AG04450 (cell line): ENCODE measurements at regions not wholly inside any gene's neighbourhood (a gene's known extent, or its start where the extent isn't known, plus 50 kb on each side); places are given as distances from the start of the nearest gene placed in this dataset.

Experiments used
- CTCF ChIA-PET: fragments of 300-600, 350-600 bp; formaldehyde crosslinking; extraction: SDS; loops from one replicate; lab custom pipeline; 2022; ENCODE audit warnings: antibody characterized with exemption, inconsistent platforms; lab: Charles Lee
- POLR2A ChIA-PET: fragments of 350-600 bp; formaldehyde crosslinking; extraction: SDS; loops from one replicate; lab custom pipeline; 2021; ENCODE audit warnings: antibody characterized with exemption, inconsistent platforms; lab: Yijun Ruan, JAX
- DNase-seq: peaks from one replicate; pipeline ENCODE4 v3.0.0-alpha.2; 2011; ENCODE audit warnings: low read depth, low spot score
- H3K27ac ChIP-seq: one replicate; pipeline ENCODE4 v1.5.1; 2012; ENCODE audit warnings: low read depth, low read length, control low read depth
- H3K27me3 ChIP-seq: one replicate; pipeline ENCODE4 v1.6.0; 2012; ENCODE audit warnings: low read length; ENCODE audit not compliant: control insufficient read depth, insufficient read depth
- H3K4me3 ChIP-seq: 2 replicates; pipeline ENCODE4 v1.5.1; 2011; ENCODE audit warnings: mild to moderate bottlenecking, low read depth, low read length, control low read depth
- H3K9me3 ChIP-seq: 2 replicates; pipeline ENCODE4 v1.5.1; 2012; ENCODE audit warnings: low read length; ENCODE audit not compliant: control insufficient read depth, insufficient read depth
- CTCF ChIP-seq: IDR thresholded peaks from 2 replicates; pipeline ENCODE4 v1.5.1; 2011; ENCODE audit warnings: low read depth, low read length, control low read depth, inconsistent platforms

DNA sequence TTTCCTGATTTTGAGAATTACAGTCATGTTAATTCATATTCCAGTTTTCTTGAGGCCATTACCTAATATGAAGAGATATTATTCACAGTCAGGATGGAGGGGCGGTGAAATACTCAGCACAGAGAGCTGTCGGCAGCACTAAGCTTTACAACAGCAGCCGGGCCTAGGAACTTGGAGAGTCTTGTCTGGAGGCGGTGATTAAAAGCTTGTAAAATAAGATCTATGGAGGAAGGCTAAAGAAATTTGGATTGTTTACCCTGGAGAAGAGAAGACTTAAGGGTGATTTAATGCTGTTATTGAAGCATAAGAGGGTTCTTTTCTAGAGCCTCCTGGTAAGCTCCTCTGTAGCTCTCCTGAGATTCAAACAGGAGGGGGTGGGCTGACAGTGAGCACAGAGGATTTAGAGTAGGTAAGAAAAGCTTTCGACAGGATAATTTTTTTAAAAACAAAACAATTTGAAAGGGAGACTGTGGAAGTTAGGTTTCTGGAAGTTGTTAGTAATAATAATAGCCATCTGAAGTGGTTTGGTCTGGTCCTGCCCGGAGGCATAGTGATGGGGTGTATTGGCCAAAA, 406.3 kb upstream of the ADAMTSL1 start:
- Histone ChIP-seq H3K27ac (no peak overlapping the region), H3K9me3 (no peaks in the 10 kb centered on the region), H3K27me3 (no peaks in the 10 kb centered on the region), H3K4me3 (no peak overlapping the region)
- ChIA-PET CTCF (no interaction called here), POLR2A (no interaction called here)
- no peak for TF ChIP-seq CTCF
- no peak for DNase-seq

DNA sequence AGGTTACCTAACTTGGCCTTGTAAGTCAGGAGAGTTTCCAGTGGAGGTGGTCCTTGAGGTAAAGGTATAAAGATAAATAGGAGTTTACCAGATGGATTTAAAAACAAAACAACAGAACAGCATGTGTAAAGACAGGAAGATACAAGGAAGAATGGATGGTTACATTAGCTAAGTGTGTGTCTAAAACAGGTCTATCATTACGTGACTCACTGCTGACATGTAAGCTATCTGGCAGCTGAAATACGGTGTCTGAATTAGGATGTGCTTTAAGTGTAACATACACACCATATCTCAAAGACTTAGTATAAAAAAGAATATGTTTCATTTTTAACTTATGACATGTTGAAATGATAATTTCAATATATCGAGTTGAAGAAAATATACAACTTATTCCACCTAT, 405.1 kb upstream of the ADAMTSL1 start:
- ChIA-PET POLR2A (no interaction called here), CTCF (no interaction called here)
- Histone ChIP-seq H3K27ac (no peak overlapping the region), H3K4me3 (no peak overlapping the region), H3K27me3 (no peaks in the 10 kb centered on the region), H3K9me3 (no peaks in the 10 kb centered on the region)
- no peak for DNase-seq
- no peak for TF ChIP-seq CTCF

DNA sequence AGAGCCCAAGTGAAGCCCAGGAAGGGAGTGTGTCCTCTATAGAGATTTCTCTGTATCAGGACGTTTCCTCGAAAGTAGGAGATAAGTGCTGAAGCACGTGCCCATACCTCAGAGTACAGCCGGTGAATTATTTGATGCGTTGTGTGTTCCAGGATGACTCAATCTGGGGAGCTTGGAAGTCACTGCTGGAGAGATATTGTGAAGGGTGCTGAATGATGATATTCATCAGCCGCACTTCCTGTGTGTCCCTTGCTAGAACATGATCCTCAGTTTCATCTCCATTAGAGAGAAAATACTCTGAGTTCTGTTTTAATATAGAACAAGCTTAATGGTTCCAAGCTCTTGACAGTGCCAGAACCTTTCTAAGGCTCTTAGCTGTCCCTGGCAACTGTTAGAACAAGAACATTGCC, 402.3 kb upstream of the ADAMTSL1 start:
- no peak for TF ChIP-seq CTCF
- DNase-seq, result no peak
- no peak overlapping the region for H3K27ac ChIP-seq
- H3K9me3 ChIP-seq, result no peaks in the 10 kb centered on the region
- CTCF ChIA-PET, result no interaction called here
- POLR2A ChIA-PET, result no interaction called here
- no peak overlapping the region for H3K4me3 ChIP-seq
- H3K27me3 ChIP-seq, result no peaks in the 10 kb centered on the region

DNA sequence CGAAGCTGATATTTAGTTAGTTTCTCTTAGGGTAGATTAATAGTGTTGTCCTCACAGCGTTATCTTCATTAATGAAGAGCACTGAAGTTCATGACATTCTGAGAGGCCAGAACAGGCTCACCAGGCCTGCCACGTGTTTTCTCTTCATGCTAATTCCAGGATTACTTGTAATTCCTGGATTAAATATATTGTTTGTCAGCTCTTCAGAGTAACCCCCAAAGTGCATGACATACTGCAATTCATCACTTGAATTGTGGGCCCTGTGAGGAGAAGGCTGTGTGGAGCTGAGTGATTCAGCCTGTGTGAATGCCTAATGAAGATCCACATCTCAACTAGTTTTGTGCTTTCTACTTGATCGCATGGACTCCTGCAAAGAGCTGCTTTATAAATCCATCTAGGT, 401.0 kb upstream of the ADAMTSL1 start:
- POLR2A ChIA-PET, result no interaction called here
- DNase-seq, result no peak
- CTCF ChIA-PET, result no interaction called here
- TF ChIP-seq CTCF, result no peak
- no peak overlapping the region for H3K4me3 ChIP-seq
- H3K27me3 ChIP-seq, result no peaks in the 10 kb centered on the region
- no peak overlapping the region for H3K27ac ChIP-seq
- H3K9me3 ChIP-seq, result no peaks in the 10 kb centered on the region

DNA sequence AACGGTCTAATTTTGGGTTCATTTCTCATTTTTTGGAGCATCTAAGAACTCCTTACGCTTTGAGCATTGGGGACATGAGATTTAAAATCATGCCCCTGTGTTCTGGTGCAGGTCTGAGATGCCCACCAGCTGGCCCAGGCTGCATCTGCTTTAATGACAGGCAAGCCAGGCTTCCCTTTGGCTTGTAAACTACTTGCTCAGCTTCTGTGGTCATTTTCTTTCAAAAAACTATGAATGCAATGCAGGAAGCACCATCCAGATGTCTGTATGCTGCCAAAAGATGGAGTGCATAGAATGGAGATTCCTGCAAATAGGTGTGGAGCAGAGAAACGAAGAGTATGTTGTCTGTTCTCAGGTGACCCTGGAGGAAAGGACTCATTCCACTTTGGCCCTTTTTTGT, 399.9 kb upstream of the ADAMTSL1 start:
- POLR2A ChIA-PET, result no interaction called here
- no peak for TF ChIP-seq CTCF

More for the DNA sequence above, 399.9 kb upstream of the ADAMTSL1 start:
- Histone ChIP-seq H3K9me3 (no peaks in the 10 kb centered on the region), H3K4me3 (no peak overlapping the region), H3K27me3 (no peaks in the 10 kb centered on the region), H3K27ac (no peak overlapping the region)
- no peak for DNase-seq
- CTCF ChIA-PET, result no interaction called here
